Right hindlimb (tissue), 1 donor: ENCODE measurements at regions not wholly inside any gene's neighbourhood (a gene's known extent, or its start where the extent isn't known, plus 50 kb on each side); places are given as distances from the start of the nearest gene placed in this dataset.
A peak's percentile ranks its signal among the peaks of the same experiment; 100 is the strongest.

Source experiments
- DNase-seq: peaks from one replicate; pipeline ENCODE4 v3.0.0-alpha.2; 2018

GRCh38 chr5:3393122-3393919, 202.3 kb upstream of the IRX1 start:
- DNase-seq: no peak

- peak; percentile 51 for DNase-seq
These were observed 203.2 kb upstream of the IRX1 start for GRCh38 chr5:3392306-3392939.

GRCh38 chr5:3391210-3391609, 204.4 kb upstream of the IRX1 start:
- no peak for DNase-seq

- DNase-seq: no peak
These were observed 206.1 kb upstream of the IRX1 start for GRCh38 chr5:3389471-3390026.

GRCh38 chr5:3386637-3387036, 209.0 kb upstream of the IRX1 start:
- no peak for DNase-seq

- DNase-seq: no peak
These were observed 209.6 kb upstream of the IRX1 start for GRCh38 chr5:3385991-3386519.

GRCh38 chr5:3384531-3384930, 211.1 kb upstream of the IRX1 start:
- no peak for DNase-seq

GRCh38 chr5:3382782-3383181, 212.8 kb upstream of the IRX1 start:
- no peak for DNase-seq

- DNase-seq: no peak
These were observed 213.5 kb upstream of the IRX1 start for GRCh38 chr5:3382151-3382550.

GRCh38 chr5:3381206-3381825, 214.3 kb upstream of the IRX1 start:
- DNase-seq: no peak

GRCh38 chr5:3380689-3381088, 214.9 kb upstream of the IRX1 start:
- DNase-seq: no peak

- DNase-seq: no peak
These were observed 217.8 kb upstream of the IRX1 start for GRCh38 chr5:3377831-3378230.

- no peak for DNase-seq
These were observed 218.5 kb upstream of the IRX1 start for GRCh38 chr5:3377176-3377575.

GRCh38 chr5:3376611-3377010, 219.0 kb upstream of the IRX1 start:
- no peak for DNase-seq

GRCh38 chr5:3375586-3376311, 219.9 kb upstream of the IRX1 start:
- no peak for DNase-seq

- no peak for DNase-seq
These were observed 222.2 kb upstream of the IRX1 start for GRCh38 chr5:3373391-3373790.

- no peak for DNase-seq
These were observed 223.3 kb upstream of the IRX1 start for GRCh38 chr5:3372289-3372688.

- no peak for DNase-seq
These were observed 230.0 kb upstream of the IRX1 start for GRCh38 chr5:3365501-3366215.

GRCh38 chr5:3364941-3365340, 230.7 kb upstream of the IRX1 start:
- no peak for DNase-seq

GRCh38 chr5:3364433-3364832, 231.2 kb upstream of the IRX1 start:
- DNase-seq: no peak

GRCh38 chr5:3362606-3362910, 233.1 kb upstream of the IRX1 start:
- no peak for DNase-seq

GRCh38 chr5:3361811-3362605, 233.6 kb upstream of the IRX1 start:
- no peak for DNase-seq
